Astrocyte (in vitro differentiated cells and primary cell): ENCODE measurements at regions not wholly inside any gene's neighbourhood (a gene's known extent, or its start where the extent isn't known, plus 50 kb on each side); places are given as distances from the start of the nearest gene placed in this dataset.

Experiments used
- CTCF ChIP-seq: IDR thresholded peaks from 2 replicates; pipeline ENCODE4 v1.5.1; 2011; ENCODE audit warnings: low read depth, mild to moderate bottlenecking, inconsistent platforms, low read length, moderate library complexity; ENCODE audit not compliant: insufficient read depth
- EZH2 ChIP-seq: IDR thresholded peaks from 2 replicates; pipeline ENCODE4 v1.6.1; 2012; ENCODE audit warnings: mild to moderate bottlenecking, low read length, inconsistent platforms; ENCODE audit not compliant: insufficient read depth

- no peak for TF ChIP-seq CTCF
- no peak for TF ChIP-seq EZH2
Observed at GRCh38 chr3:164004205-164004604, 1074.1 kb downstream of the SI start.
